Astrocyte (in vitro differentiated cells and primary cell): ENCODE measurements at regions not wholly inside any gene's neighbourhood (a gene's known extent, or its start where the extent isn't known, plus 50 kb on each side); places are given as distances from the start of the nearest gene placed in this dataset.

Experiments used
- DNase-seq: peaks from one replicate; pipeline ENCODE4 v3.0.0-alpha.2; 2010; ENCODE audit warnings: low read depth
- FAIRE-seq: peaks from 2 replicates; lab custom pipeline; 2011; peaks lifted over from hg19 to GRCh38; lab: Jason Lieb, UNC
- H2AFZ ChIP-seq: 2 replicates; pipeline ENCODE4 v1.6.0; 2012; ENCODE audit warnings: low read depth, low read length, inconsistent platforms
- H3K27ac ChIP-seq: 2 replicates; pipeline ENCODE4 v1.5.1; 2011; ENCODE audit warnings: low read depth, low read length, inconsistent platforms
- H3K27me3 ChIP-seq: 2 replicates; pipeline ENCODE4 v1.6.0; 2011; ENCODE audit warnings: low read length, inconsistent platforms; ENCODE audit not compliant: insufficient read depth
- H3K36me3 ChIP-seq: 2 replicates; pipeline ENCODE4 v1.5.1; 2011; ENCODE audit warnings: low read length, inconsistent platforms; ENCODE audit not compliant: insufficient read depth
- H3K4me1 ChIP-seq: 2 replicates; pipeline ENCODE4 v1.5.1; 2011; ENCODE audit warnings: low read length, inconsistent platforms; ENCODE audit not compliant: insufficient read depth
- H3K4me2 ChIP-seq: 2 replicates; pipeline ENCODE4 v1.6.0; 2012; ENCODE audit warnings: low read length, inconsistent platforms
- H3K4me3 ChIP-seq: 2 replicates; pipeline ENCODE4 v1.5.1; 2011; ENCODE audit warnings: low read depth, mild to moderate bottlenecking, low read length, inconsistent platforms; ENCODE audit not compliant: insufficient read depth
- H3K79me2 ChIP-seq: 2 replicates; pipeline ENCODE4 v1.6.0; 2012; ENCODE audit warnings: mild to moderate bottlenecking, low read length, inconsistent platforms; ENCODE audit not compliant: insufficient read depth
- H3K9ac ChIP-seq: 2 replicates; pipeline ENCODE4 v1.6.0; 2012; ENCODE audit warnings: mild to moderate bottlenecking, low read length, inconsistent platforms
- H3K9me3 ChIP-seq: 2 replicates; pipeline ENCODE4 v1.5.1; 2012; ENCODE audit warnings: low read depth, mild to moderate bottlenecking, low read length, inconsistent platforms; ENCODE audit not compliant: insufficient read depth
- H4K20me1 ChIP-seq: 2 replicates; pipeline ENCODE4 v1.6.0; 2012; ENCODE audit warnings: low read length, inconsistent platforms; ENCODE audit not compliant: insufficient read depth
- H3K27ac Mint-ChIP-seq: one replicate; pipeline ENCODE4 v1.8.0; 2021; ENCODE audit warnings: mild to moderate bottlenecking, mixed read lengths; ENCODE audit not compliant: unreplicated experiment
- H3K27me3 Mint-ChIP-seq: one replicate; pipeline ENCODE4 v1.8.0; 2021; ENCODE audit warnings: low read depth, mixed read lengths; ENCODE audit not compliant: unreplicated experiment
- H3K36me3 Mint-ChIP-seq: one replicate; pipeline ENCODE4 v1.8.0; 2021; ENCODE audit warnings: low read depth, mixed read lengths; ENCODE audit not compliant: unreplicated experiment
- H3K4me1 Mint-ChIP-seq: one replicate; pipeline ENCODE4 v1.8.0; 2021; ENCODE audit warnings: low read depth, mixed read lengths; ENCODE audit not compliant: unreplicated experiment
- H3K4me3 Mint-ChIP-seq: one replicate; pipeline ENCODE4 v1.8.0; 2021; ENCODE audit warnings: mild to moderate bottlenecking, moderate library complexity, mixed read lengths; ENCODE audit not compliant: unreplicated experiment
- H3K9me3 Mint-ChIP-seq: one replicate; pipeline ENCODE4 v1.8.0; 2021; ENCODE audit warnings: mild to moderate bottlenecking, mixed read lengths; ENCODE audit not compliant: unreplicated experiment
- CTCF ChIP-seq: IDR thresholded peaks from 2 replicates; pipeline ENCODE4 v1.5.1; 2011; ENCODE audit warnings: low read depth, mild to moderate bottlenecking, inconsistent platforms, low read length, moderate library complexity; ENCODE audit not compliant: insufficient read depth
- EZH2 ChIP-seq: IDR thresholded peaks from 2 replicates; pipeline ENCODE4 v1.6.1; 2012; ENCODE audit warnings: mild to moderate bottlenecking, low read length, inconsistent platforms; ENCODE audit not compliant: insufficient read depth

- DNase-seq (no peak), FAIRE-seq (no peak)
- no peaks in the 10 kb centered on the region for H3K79me2 ChIP-seq
- H3K4me2 ChIP-seq = no peak overlapping the region
- Mint-ChIP-seq H3K27ac (no peak overlapping the region), H3K4me1 (peaks cover 5% of the 10 kb centered on the region), H3K9me3 (no peaks in the 10 kb centered on the region), H3K4me3 (no peak overlapping the region), H3K36me3 (no peaks in the 10 kb centered on the region), H3K27me3 (peaks cover 5% of the 10 kb centered on the region)
- no peaks in the 10 kb centered on the region for H4K20me1 ChIP-seq
- no peak overlapping the region for H3K4me3 ChIP-seq
- no peaks in the 10 kb centered on the region for H3K36me3 ChIP-seq
- no peak overlapping the region for H2AFZ ChIP-seq
- no peak for TF ChIP-seq CTCF
- TF ChIP-seq EZH2 = no peak
- H3K27me3 ChIP-seq = no peaks in the 10 kb centered on the region
- no peaks in the 10 kb centered on the region for H3K9me3 ChIP-seq
- H3K9ac ChIP-seq = no peak overlapping the region
- no peaks in the 10 kb centered on the region for H3K4me1 ChIP-seq
- no peak overlapping the region for H3K27ac ChIP-seq
Observed at GRCh38 chr6:25065666-25066065, 129.9 kb upstream of the RIPOR2 start.

- no peaks in the 10 kb centered on the region for H3K36me3 ChIP-seq
- FAIRE-seq (no peak), DNase-seq (no peak)
- H3K4me2 ChIP-seq = no peak overlapping the region
- H3K4me1 ChIP-seq = no peaks in the 10 kb centered on the region
- no peak overlapping the region for H3K27ac ChIP-seq
- Mint-ChIP-seq H3K27ac (no peak overlapping the region), H3K4me1 (peaks cover 3% of the 10 kb centered on the region), H3K36me3 (no peaks in the 10 kb centered on the region), H3K27me3 (peaks cover 5% of the 10 kb centered on the region), H3K9me3 (no peaks in the 10 kb centered on the region), H3K4me3 (no peak overlapping the region)
- no peak for TF ChIP-seq EZH2
- no peak for TF ChIP-seq CTCF
- H3K9ac ChIP-seq = no peak overlapping the region
- no peaks in the 10 kb centered on the region for H4K20me1 ChIP-seq
- no peaks in the 10 kb centered on the region for H3K9me3 ChIP-seq
- H2AFZ ChIP-seq = no peak overlapping the region
- no peaks in the 10 kb centered on the region for H3K27me3 ChIP-seq
- no peak overlapping the region for H3K4me3 ChIP-seq
- H3K79me2 ChIP-seq = no peaks in the 10 kb centered on the region
Observed at GRCh38 chr6:25066593-25066992, 130.8 kb upstream of the RIPOR2 start.

- Histone ChIP-seq H4K20me1 (no peaks in the 10 kb centered on the region), H3K9ac (no peak overlapping the region), H3K9me3 (no peaks in the 10 kb centered on the region), H3K4me2 (no peak overlapping the region), H3K36me3 (no peaks in the 10 kb centered on the region), H3K27ac (no peak overlapping the region), H3K4me3 (no peak overlapping the region), H3K4me1 (no peaks in the 10 kb centered on the region), H3K79me2 (no peaks in the 10 kb centered on the region), H3K27me3 (no peaks in the 10 kb centered on the region), H2AFZ (no peak overlapping the region)
- DNase-seq (no peak), FAIRE-seq (no peak)
- Mint-ChIP-seq H3K27me3 (peaks cover 5% of the 10 kb centered on the region), H3K4me3 (no peak overlapping the region), H3K4me1 (no peaks in the 10 kb centered on the region), H3K27ac (no peak overlapping the region), H3K9me3 (no peaks in the 10 kb centered on the region), H3K36me3 (no peaks in the 10 kb centered on the region)
- TF ChIP-seq CTCF (no peak), EZH2 (no peak)
Observed at GRCh38 chr6:25068866-25069265, 133.1 kb upstream of the RIPOR2 start.
